D721Med (cell line): ENCODE measurements at regions not wholly inside any gene's neighbourhood (a gene's known extent, or its start where the extent isn't known, plus 50 kb on each side); places are given as distances from the start of the nearest gene placed in this dataset.

Experiments
- DNase-seq: peaks from one replicate; pipeline ENCODE4 v3.0.0; 2011; ENCODE audit warnings: low spot score; ENCODE audit not compliant: insufficient read length
- FAIRE-seq: peaks from 2 replicates; lab custom pipeline; 2011; peaks lifted over from hg19 to GRCh38; lab: Jason Lieb, UNC
- TF ChIP-seq, protein P1 (sequence below): IDR thresholded peaks from 2 replicates; pipeline ENCODE4 v1.5.1; 2012; ENCODE audit warnings: mild to moderate bottlenecking, control low read depth; ENCODE audit not compliant: insufficient read depth; ENCODE audit errors: missing control alignments

DNA sequence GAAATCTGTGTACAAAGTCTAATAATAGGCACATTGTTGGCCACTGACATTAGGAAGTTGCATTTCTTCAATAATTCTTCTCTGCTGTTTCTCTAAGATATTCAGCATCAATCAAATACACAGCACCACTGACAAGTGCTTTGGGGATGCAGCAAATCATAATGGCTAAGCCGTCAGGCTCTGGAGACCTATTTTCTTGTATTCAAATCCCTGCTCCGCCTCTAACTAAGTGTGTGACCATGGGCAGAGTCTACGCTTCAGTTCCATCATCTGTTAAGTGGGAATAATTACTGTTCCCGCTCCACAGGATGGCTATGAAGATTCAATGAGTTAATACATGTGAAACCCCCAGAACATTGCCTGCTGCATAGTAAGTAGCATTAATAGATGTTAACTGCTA lies 176.9 kb downstream of the ADGRL4 start:
- TF ChIP-seq, protein P1, sequence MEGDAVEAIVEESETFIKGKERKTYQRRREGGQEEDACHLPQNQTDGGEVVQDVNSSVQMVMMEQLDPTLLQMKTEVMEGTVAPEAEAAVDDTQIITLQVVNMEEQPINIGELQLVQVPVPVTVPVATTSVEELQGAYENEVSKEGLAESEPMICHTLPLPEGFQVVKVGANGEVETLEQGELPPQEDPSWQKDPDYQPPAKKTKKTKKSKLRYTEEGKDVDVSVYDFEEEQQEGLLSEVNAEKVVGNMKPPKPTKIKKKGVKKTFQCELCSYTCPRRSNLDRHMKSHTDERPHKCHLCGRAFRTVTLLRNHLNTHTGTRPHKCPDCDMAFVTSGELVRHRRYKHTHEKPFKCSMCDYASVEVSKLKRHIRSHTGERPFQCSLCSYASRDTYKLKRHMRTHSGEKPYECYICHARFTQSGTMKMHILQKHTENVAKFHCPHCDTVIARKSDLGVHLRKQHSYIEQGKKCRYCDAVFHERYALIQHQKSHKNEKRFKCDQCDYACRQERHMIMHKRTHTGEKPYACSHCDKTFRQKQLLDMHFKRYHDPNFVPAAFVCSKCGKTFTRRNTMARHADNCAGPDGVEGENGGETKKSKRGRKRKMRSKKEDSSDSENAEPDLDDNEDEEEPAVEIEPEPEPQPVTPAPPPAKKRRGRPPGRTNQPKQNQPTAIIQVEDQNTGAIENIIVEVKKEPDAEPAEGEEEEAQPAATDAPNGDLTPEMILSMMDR = no peak
- FAIRE-seq = no peak
- no peak for DNase-seq

DNA sequence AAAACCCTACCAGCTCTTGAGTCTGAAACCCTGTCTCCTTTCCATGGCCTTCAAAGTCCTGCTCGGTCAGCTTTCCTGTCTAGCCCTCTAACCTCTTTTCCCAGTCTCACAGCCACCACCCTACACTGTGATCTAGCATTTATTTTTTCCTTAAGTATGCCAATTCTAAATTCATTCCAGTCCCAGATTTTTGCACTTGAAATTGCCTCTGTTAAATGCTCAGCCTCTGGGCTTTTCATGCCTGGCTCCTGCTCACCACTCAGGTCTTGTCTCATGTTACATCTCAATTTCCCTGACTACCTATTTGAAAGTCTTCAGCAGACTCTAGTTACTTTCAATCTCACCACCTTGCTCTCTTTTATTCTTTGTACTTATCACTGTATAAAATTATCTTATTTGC lies 176.2 kb downstream of the ADGRL4 start:
- no peak for DNase-seq
- FAIRE-seq = no peak
- TF ChIP-seq, protein P1 = no peak

DNA sequence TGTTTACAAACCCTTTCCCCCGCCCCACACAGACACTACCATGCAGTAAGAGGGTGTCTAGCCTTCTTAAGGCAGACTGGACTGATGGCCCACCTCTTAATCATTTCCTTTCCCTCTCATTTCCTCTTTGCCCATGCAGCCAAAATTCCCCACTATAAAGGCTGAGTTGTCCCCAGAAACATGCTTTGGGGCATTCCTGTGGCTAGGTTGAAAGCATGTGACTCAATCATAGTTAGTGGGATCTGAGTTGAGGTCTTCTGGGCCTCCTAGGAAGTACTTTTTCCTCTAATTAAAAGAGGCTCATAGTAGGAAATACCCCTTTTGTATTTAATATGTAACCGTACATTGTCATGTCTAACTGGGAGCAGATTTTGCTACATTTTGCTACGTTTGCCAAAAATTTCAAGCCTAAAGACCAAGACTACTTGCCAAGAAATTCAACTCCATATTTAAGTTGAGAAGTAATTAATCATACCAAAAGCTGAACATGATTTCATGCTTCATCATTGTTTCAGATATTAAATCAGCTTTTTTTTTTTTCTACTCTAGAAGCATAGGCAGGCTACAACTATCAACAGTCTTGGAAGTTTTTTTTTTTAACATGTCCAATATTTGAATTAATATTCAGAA lies 174.7 kb downstream of the ADGRL4 start:
- DNase-seq (no peak), FAIRE-seq (no peak)
- TF ChIP-seq, protein P1 = no peak

DNA sequence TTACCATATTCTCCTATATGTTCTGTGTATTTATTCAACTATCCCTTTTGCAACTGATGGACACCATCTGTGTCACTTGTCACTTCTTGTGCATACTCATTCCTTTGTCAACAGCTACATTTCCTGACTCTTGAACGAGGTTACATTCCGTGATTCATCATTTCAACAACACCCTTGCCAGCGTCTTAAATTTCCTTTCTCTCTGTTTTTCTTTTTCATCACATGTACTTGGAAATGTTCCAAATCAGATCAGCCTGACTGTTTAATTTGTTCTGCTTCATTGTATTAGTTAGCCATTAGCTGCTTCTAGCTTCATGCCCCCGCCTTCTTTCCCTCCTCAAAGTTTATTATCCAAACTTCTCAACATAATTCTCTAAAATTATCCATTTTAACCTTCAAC lies 173.0 kb downstream of the ADGRL4 start:
- FAIRE-seq (no peak), DNase-seq (no peak)
- TF ChIP-seq, protein P1 = no peak

DNA sequence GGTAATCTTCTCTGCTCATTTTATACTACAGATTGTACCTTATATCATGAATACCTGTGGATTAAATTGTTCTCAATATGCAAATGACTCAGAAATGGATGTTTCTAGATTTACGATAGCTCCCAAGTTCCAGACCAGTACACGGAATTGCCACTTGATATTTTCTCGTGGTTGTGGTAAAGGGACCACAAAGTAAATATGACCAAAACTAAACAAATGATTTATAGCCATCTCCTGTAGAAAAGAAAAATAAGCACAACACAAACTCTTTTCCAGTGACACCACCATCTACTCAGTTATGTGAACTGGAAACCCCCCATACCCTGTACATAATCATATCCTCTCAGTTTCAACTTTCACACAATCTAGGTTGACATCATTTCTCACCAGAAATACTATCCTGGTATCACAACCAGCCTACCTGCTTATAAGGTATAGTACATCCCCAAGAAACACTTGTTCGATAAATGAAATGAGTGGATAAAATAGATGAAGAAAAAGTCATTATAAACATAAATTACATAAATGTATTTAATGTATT lies 172.3 kb downstream of the ADGRL4 start:
- TF ChIP-seq, protein P1 = no peak
- DNase-seq = no peak
- no peak for FAIRE-seq

DNA sequence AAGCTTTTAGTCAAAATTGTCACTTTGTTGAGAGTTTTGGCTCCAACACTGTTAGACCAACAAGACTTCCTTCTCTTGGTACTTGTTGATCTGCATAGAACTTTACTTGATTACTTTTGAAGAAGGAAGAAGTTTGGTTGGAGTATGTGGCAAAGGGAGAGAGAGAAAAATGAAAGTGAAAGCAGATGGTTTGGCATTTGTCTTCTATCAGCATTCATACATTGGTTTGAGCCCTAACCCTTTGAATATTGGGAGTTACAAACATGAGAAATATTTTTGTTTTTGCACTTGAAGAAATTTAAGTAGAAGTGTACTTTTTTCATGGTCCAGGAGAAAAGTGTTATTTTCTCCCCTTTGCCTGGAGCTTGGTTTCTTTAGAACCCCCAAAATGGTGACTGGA lies 169.8 kb downstream of the ADGRL4 start:
- FAIRE-seq = no peak
- no peak for DNase-seq
- TF ChIP-seq, protein P1 = no peak

DNA sequence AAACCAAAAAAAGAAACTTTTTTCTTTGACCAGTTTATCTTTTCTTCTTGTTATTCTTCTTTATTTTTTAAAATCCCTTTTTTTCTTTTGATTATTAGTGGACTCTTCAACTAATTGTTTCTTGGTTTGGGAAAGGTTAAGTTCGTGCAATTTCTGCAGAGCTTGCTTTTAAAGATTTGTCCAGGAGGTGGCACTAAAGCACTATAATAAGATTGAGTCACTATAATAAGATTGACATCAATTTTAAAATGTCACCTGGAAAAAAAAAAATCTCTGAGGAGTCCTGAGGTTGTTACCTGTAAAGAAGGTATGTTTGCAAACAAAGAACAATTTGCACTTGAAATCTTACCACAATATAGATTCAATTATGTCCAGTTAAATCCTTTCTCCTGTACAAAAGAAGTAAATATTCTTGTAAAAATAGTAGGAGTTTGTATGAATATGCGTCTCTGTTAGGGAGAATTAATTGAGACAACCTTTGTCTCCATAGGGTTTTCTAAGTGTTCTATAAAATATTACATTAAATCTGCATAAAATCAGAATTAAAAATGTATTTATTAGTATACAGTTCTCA lies 166.7 kb downstream of the ADGRL4 start:
- TF ChIP-seq, protein P1 = peak; percentile 80
- FAIRE-seq (no peak), DNase-seq (no peak)
